ENCODE measurements at regions not wholly inside any gene's neighbourhood (a gene's known extent, or its start where the extent isn't known, plus 50 kb on each side); places are given as distances from the start of the nearest gene placed in this dataset.
"Not testable (repeated sequence)": the region's sequence is repeated elsewhere in the genome, so short reads cannot be mapped to it uniquely, and the experiment has no call there.

DNA sequence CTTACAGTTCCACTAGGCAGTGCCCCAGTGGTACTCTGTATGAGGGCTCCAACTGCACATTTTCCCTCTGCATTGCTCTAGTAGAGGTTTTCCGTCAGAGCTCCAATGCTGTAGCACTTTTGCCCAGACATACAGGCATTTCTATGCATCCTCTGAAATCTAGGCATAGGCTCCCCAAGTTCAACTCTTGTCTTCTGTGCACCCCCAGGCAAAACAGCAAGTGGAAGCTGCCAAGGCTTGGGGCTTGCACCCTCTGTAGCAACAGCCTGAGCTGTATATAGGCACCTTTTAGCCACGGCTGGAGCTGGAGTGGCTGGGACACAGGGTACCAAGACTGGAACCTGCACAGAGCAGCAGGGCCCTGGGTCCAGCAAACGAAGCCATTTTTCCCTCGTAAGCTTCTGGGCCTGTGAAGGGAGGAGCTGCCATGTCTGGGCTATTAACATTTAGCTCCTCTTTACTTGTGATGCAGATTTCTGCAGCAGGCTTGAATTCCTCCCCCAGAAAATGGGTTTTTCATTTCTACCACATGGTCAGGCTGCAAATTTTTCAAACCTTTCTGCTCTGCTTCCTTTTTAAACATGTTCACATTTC, 596.2 kb upstream of the ADGRB3 start:
- WGBS (ENCODE audit: insufficient coverage, insufficient read length): no CpG with 5 or more reads among the region's 4 CpGs
- H3K36me3 ChIP-seq (ENCODE audit: control insufficient read depth, insufficient read depth, low read length): no peaks in the 10 kb centered on the region
- H3K4me3 ChIP-seq (ENCODE audit: low read length): no peak overlapping the region
- no peaks in the 10 kb centered on the region for H3K27me3 ChIP-seq (ENCODE audit: control insufficient read depth, insufficient read depth, low read length)
- H3K9me3 ChIP-seq (ENCODE audit: control insufficient read depth, insufficient read depth, low read length): no peaks in the 10 kb centered on the region
- peaks cover 1% of the 10 kb centered on the region; the same call in 1 of the 2 replicates for H3K4me1 ChIP-seq (ENCODE audit: control insufficient read depth, insufficient read depth, low read length)
- H3K27ac ChIP-seq (ENCODE audit: low read length): peak overlapping the region; percentile 85
- DNase-seq (ENCODE audit: low read depth, low spot score): peak; percentile 43

DNA sequence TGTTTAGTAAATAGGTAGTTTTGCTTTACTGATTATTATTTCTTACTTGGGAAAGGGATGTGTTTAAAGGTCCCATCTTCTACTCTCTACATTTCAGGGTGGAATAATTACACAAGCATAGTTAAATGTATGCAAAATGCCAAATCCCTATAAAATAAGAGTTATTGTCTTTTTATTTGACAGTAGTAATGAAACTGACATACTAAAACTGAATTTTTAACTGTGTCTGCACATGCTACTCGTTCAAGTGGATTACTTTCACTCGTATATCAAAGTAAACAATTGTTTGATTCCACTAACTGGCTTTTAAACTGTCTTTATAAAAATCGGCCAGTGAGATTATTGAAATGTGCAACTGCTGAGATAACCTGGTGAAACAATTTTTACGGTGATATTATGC, 602.9 kb upstream of the ADGRB3 start:
- Histone ChIP-seq H3K4me3 (ENCODE audit: low read length) (no peak overlapping the region), H3K36me3 (ENCODE audit: control insufficient read depth, insufficient read depth, low read length) (no peaks in the 10 kb centered on the region), H3K9me3 (ENCODE audit: control insufficient read depth, insufficient read depth, low read length) (no peaks in the 10 kb centered on the region), H3K27ac (ENCODE audit: low read length) (no peak overlapping the region), H3K27me3 (ENCODE audit: control insufficient read depth, insufficient read depth, low read length) (no peaks in the 10 kb centered on the region), H3K4me1 (ENCODE audit: control insufficient read depth, insufficient read depth, low read length) (no peaks in the 10 kb centered on the region)
- no peak for DNase-seq (ENCODE audit: low read depth, low spot score)
- no CpG with 5 or more reads among the region's 4 CpGs for WGBS (ENCODE audit: insufficient coverage, insufficient read length)

DNA sequence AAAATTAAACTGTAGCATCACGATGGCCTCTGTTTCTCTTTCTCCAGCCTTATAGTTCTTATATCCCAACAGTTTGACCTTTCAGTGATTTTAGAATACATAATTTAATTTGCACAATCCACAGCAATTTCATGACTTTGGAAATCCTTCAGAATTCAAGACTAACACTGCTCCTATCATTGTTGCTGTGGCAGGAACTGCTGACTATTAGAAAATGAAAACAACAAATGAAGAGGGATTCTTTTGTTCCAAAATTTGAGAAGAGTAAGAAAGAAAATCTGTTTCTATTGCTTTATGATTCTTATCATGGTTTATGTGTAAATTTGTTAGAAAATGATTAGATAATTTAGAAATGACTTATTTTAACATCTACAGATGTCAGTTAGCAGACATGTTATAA, 604.0 kb upstream of the ADGRB3 start:
- Histone ChIP-seq H3K4me3 (ENCODE audit: low read length) (no peak overlapping the region), H3K27me3 (ENCODE audit: control insufficient read depth, insufficient read depth, low read length) (no peaks in the 10 kb centered on the region), H3K27ac (ENCODE audit: low read length) (no peak overlapping the region), H3K36me3 (ENCODE audit: control insufficient read depth, insufficient read depth, low read length) (no peaks in the 10 kb centered on the region), H3K4me1 (ENCODE audit: control insufficient read depth, insufficient read depth, low read length) (no peaks in the 10 kb centered on the region), H3K9me3 (ENCODE audit: control insufficient read depth, insufficient read depth, low read length) (no peaks in the 10 kb centered on the region)
- no CpG with 5 or more reads among the region's 1 CpG for WGBS (ENCODE audit: insufficient coverage, insufficient read length)
- no peak for DNase-seq (ENCODE audit: low read depth, low spot score)

DNA sequence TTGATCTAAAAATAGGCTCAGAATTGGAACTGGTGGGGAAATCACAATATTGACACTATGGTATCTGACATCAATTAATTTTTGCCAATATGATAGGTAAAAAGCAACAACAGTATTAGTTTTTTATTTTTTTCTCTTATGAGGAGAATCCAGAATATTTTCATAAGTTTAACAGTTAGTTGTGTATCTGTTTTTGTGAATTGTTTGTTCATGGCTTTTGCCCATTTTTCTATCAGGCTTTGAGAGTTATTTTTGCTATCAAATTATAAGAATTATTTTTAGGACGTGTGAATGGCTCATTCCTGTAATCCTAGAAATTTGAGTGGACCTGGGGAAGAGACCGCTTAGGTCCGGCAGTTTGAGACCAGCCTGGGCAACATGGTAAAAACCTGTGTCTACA, 608.6 kb upstream of the ADGRB3 start:
- Histone ChIP-seq H3K36me3 (ENCODE audit: control insufficient read depth, insufficient read depth, low read length) (no peaks in the 10 kb centered on the region), H3K27me3 (ENCODE audit: control insufficient read depth, insufficient read depth, low read length) (no peaks in the 10 kb centered on the region), H3K4me1 (ENCODE audit: control insufficient read depth, insufficient read depth, low read length) (no peaks in the 10 kb centered on the region), H3K4me3 (ENCODE audit: low read length) (no peak overlapping the region), H3K27ac (ENCODE audit: low read length) (no peak overlapping the region), H3K9me3 (ENCODE audit: control insufficient read depth, insufficient read depth, low read length) (no peaks in the 10 kb centered on the region)
- no CpG with 5 or more reads among the region's 3 CpGs for WGBS (ENCODE audit: insufficient coverage, insufficient read length)
- DNase-seq (ENCODE audit: low read depth, low spot score): no peak

DNA sequence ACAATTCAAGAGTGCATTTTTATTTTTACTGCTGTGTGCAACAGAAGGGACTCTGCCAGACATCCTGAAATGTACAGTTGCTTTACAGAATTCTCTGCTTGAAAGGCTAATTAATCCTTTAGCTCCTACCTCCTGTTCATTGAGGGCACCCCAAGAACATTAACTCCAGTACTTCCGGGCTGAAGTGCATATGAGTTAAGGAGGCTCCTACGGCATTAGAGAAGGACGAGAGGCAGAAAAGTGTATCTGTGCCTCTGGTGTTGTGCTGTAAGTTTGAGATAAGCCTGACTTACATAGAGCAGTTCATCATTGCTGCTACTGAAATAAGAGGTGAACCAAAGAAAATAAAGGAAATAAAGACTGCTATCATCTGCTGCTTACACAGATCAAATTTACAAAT, 609.3 kb upstream of the ADGRB3 start:
- H3K27ac ChIP-seq (ENCODE audit: low read length): no peak overlapping the region
- no peak overlapping the region for H3K4me3 ChIP-seq (ENCODE audit: low read length)
- no peak for DNase-seq (ENCODE audit: low read depth, low spot score)
- no peaks in the 10 kb centered on the region for H3K27me3 ChIP-seq (ENCODE audit: control insufficient read depth, insufficient read depth, low read length)
- no peaks in the 10 kb centered on the region for H3K36me3 ChIP-seq (ENCODE audit: control insufficient read depth, insufficient read depth, low read length)
- no CpG with 5 or more reads among the region's 3 CpGs for WGBS (ENCODE audit: insufficient coverage, insufficient read length)
- no peaks in the 10 kb centered on the region for H3K9me3 ChIP-seq (ENCODE audit: control insufficient read depth, insufficient read depth, low read length)
- H3K4me1 ChIP-seq (ENCODE audit: control insufficient read depth, insufficient read depth, low read length): no peaks in the 10 kb centered on the region

DNA sequence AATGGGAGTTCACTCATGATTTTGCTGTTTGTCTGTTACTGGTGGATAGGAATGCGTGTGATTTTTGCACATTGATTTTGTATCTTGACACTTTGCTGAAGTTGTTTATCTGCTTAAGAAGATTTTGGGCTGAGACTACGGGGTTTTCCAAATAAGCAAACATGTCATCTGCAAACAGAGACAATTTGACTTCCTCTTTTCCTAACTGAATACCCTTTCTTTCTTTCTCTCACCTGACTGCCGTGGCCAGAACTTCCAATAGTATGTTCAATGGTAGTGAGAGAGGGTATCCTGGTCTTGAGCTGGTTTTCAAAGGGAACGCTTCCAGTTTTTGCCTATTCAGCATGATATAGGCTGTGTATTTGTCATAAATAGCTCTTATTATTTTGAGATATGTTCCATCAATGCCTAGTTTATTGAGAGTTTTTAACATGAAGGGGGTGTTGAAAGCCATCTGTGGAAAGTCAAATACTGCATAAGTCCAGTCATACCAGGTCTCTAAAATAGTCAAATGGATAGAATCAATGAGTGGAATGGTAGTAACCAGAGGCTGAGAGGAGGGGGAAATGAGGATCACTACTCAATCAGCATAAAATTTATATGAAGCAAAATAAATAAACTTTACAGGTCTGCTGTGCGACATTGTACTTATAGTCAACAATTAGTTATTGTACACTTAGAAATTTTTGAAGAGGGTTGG, 610.4 kb upstream of the ADGRB3 start:
- Histone ChIP-seq H3K4me3 (ENCODE audit: low read length) (no peak overlapping the region), H3K36me3 (ENCODE audit: control insufficient read depth, insufficient read depth, low read length) (no peaks in the 10 kb centered on the region), H3K27me3 (ENCODE audit: control insufficient read depth, insufficient read depth, low read length) (no peaks in the 10 kb centered on the region), H3K4me1 (ENCODE audit: control insufficient read depth, insufficient read depth, low read length) (no peaks in the 10 kb centered on the region), H3K9me3 (ENCODE audit: control insufficient read depth, insufficient read depth, low read length) (no peaks in the 10 kb centered on the region), H3K27ac (ENCODE audit: low read length) (no peak overlapping the region)
- WGBS (ENCODE audit: insufficient coverage, insufficient read length): no CpG with 5 or more reads among the region's 5 CpGs
- DNase-seq (ENCODE audit: low read depth, low spot score): no peak

DNA sequence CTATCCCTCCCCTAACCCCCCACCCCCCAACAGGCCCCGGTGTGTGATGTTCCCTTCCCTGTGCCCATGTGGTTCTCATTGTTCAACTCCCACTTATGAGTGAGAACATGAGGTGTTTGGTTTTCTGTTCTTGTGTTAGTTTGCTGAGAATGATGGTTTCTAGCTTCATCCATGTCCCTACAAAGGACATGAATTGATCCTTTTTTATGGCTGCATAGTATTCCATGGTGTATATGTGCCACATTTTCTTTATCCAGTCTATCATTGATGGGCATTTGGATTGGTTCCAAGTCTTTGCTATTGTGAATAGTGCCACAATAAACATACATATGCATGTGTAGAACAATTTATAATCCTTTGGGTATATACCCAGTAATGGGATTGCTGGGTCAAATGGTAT, 612.1 kb upstream of the ADGRB3 start:
- not testable (repeated sequence) for H3K9me3 ChIP-seq (ENCODE audit: control insufficient read depth, insufficient read depth, low read length); H3K4me3 ChIP-seq (ENCODE audit: low read length); H3K4me1 ChIP-seq (ENCODE audit: control insufficient read depth, insufficient read depth, low read length); DNase-seq (ENCODE audit: low read depth, low spot score); H3K27me3 ChIP-seq (ENCODE audit: control insufficient read depth, insufficient read depth, low read length); H3K36me3 ChIP-seq (ENCODE audit: control insufficient read depth, insufficient read depth, low read length); H3K27ac ChIP-seq (ENCODE audit: low read length)
- no CpG with 5 or more reads among the region's 1 CpG for WGBS (ENCODE audit: insufficient coverage, insufficient read length)

DNA sequence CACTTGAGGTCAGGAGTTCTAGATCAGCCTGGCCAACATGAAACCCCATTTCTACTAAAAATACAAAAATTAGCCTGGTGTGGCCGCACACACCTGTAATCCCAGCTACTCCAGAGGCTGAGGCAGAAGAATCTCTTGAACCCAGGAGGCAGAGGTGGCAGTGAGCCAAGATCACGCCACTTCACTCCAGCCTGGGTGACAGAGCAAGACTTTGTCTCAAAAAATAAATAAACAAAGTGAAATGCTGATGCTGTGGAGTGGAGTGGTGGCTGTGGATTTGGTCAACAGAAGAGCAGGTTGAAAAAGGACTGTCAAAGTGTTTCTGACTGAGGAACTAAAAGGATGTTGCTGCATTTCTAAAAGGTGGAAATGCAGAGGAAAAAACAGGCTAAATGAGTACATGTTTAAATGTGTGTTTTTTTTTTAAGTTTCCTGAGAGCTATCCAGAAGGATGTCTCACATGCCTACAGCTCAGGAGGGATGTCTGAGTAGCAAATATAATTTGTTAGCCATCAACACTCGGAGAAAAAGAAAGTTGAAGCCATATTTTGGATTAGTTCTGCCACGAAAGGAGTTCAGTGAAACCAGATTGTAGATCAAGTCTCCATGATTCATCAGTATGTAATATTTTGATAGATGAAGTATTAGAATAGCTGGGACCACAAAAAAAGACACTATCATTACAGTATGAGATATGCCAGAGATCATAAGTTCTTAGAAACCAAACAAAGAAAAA, 621.1 kb upstream of the ADGRB3 start:
- no peak overlapping the region for H3K27ac ChIP-seq (ENCODE audit: low read length)
- DNase-seq (ENCODE audit: low read depth, low spot score): no peak
- no peaks in the 10 kb centered on the region for H3K9me3 ChIP-seq (ENCODE audit: control insufficient read depth, insufficient read depth, low read length)
- WGBS (ENCODE audit: insufficient coverage, insufficient read length): no CpG with 5 or more reads among the region's 4 CpGs
- no peaks in the 10 kb centered on the region for H3K27me3 ChIP-seq (ENCODE audit: control insufficient read depth, insufficient read depth, low read length)
- no peak overlapping the region for H3K4me3 ChIP-seq (ENCODE audit: low read length)
- H3K36me3 ChIP-seq (ENCODE audit: control insufficient read depth, insufficient read depth, low read length): no peaks in the 10 kb centered on the region
- no peaks in the 10 kb centered on the region for H3K4me1 ChIP-seq (ENCODE audit: control insufficient read depth, insufficient read depth, low read length)

DNA sequence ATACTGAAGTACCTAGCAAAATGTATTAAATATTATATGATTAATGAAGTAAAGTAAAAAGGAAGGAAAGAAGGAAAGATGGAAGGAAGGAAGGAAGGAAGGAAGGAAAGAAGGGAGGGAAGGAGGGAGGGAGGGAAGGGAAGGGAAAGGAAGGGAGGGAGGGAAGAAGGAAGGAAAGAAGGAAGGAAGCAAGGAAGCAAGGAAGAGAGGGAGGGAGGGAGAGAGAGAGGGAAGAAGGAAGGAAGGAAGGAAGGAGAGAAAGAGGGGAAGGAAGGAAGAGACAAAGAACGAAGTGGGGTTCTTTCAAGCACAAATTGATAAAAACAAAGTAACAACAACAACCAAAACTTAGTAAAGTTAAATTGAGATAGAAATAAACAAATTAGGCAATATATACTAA, 622.3 kb upstream of the ADGRB3 start:
- H3K9me3 ChIP-seq (ENCODE audit: control insufficient read depth, insufficient read depth, low read length): no peaks in the 10 kb centered on the region
- no CpG with 5 or more reads among the region's 1 CpG for WGBS (ENCODE audit: insufficient coverage, insufficient read length)
- H3K4me1 ChIP-seq (ENCODE audit: control insufficient read depth, insufficient read depth, low read length): no peaks in the 10 kb centered on the region
- H3K36me3 ChIP-seq (ENCODE audit: control insufficient read depth, insufficient read depth, low read length): no peaks in the 10 kb centered on the region
- H3K27me3 ChIP-seq (ENCODE audit: control insufficient read depth, insufficient read depth, low read length): no peaks in the 10 kb centered on the region
- no peak for DNase-seq (ENCODE audit: low read depth, low spot score)
- no peak overlapping the region for H3K4me3 ChIP-seq (ENCODE audit: low read length)
- no peak overlapping the region for H3K27ac ChIP-seq (ENCODE audit: low read length)

DNA sequence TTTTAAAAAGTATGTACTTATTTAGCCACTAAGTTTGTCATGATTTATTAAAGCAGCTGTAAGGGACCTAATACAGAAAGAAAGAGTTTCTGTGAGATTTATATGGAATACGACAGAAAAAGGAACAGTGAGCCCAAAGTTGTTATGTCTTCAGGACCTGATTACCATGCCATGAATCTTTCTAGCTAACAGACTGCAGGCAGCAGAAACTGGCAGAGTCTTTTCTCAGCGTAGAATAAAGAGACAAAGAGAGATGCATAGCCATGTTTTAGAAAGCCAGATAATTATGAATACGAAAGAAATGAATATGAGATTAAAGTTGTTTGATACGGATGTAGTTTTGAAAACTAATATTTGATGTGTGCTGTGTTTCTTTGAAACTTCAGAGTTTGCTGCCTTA, 624.1 kb upstream of the ADGRB3 start:
- Histone ChIP-seq H3K4me3 (ENCODE audit: low read length) (no peak overlapping the region), H3K27ac (ENCODE audit: low read length) (no peak overlapping the region), H3K9me3 (ENCODE audit: control insufficient read depth, insufficient read depth, low read length) (no peaks in the 10 kb centered on the region), H3K27me3 (ENCODE audit: control insufficient read depth, insufficient read depth, low read length) (no peaks in the 10 kb centered on the region), H3K36me3 (ENCODE audit: control insufficient read depth, insufficient read depth, low read length) (no peaks in the 10 kb centered on the region), H3K4me1 (ENCODE audit: control insufficient read depth, insufficient read depth, low read length) (no peaks in the 10 kb centered on the region)
- DNase-seq (ENCODE audit: low read depth, low spot score): no peak
- 100% methylated on average over 2 of the region's 4 CpGs for WGBS (ENCODE audit: insufficient coverage, insufficient read length)

Measured in iPS DF 6.9 (cell line).